Neuronal stem cell (in vitro differentiated cells): ENCODE measurements at regions not wholly inside any gene's neighbourhood (a gene's known extent, or its start where the extent isn't known, plus 50 kb on each side); places are given as distances from the start of the nearest gene placed in this dataset.

Source experiments
- DNase-seq: peaks from one replicate; pipeline ENCODE4 v3.0.0-alpha.2; 2013; ENCODE audit warnings: low spot score
- H2AFZ ChIP-seq: one replicate; pipeline ENCODE4 v1.6.1; 2013; ENCODE audit warnings: mild to moderate bottlenecking, low read length, inconsistent platforms
- H2AK5ac ChIP-seq: 2 replicates; pipeline ENCODE4 v1.6.1; 2013; ENCODE audit warnings: low read depth, mild to moderate bottlenecking, inconsistent platforms, low read length, moderate library complexity, mixed read lengths
- H2BK120ac ChIP-seq: 2 replicates; pipeline ENCODE4 v1.6.1; 2013; ENCODE audit warnings: low read depth, mild to moderate bottlenecking, inconsistent platforms, low read length, moderate library complexity, mixed read lengths
- H2BK12ac ChIP-seq: one replicate; pipeline ENCODE4 v1.6.1; 2013; ENCODE audit warnings: low read length, inconsistent platforms
- H2BK15ac ChIP-seq: 2 replicates; pipeline ENCODE4 v1.6.1; 2013; ENCODE audit warnings: mild to moderate bottlenecking, low read length, inconsistent platforms, mixed read lengths
- H2BK5ac ChIP-seq: one replicate; pipeline ENCODE4 v1.6.1; 2013; ENCODE audit warnings: inconsistent platforms, mild to moderate bottlenecking, low read length, moderate library complexity
- H3K14ac ChIP-seq: one replicate; pipeline ENCODE4 v1.6.1; 2013; ENCODE audit warnings: low read length, inconsistent platforms
- H3K18ac ChIP-seq: 2 replicates; pipeline ENCODE4 v1.6.1; 2013; ENCODE audit warnings: low read length, inconsistent platforms
- H3K23ac ChIP-seq: 2 replicates; pipeline ENCODE4 v1.6.1; 2013; ENCODE audit warnings: low read depth, mild to moderate bottlenecking, mixed read lengths, low read length, inconsistent platforms; ENCODE audit not compliant: poor library complexity
- H3K27ac ChIP-seq: replicated peaks from 3 replicates; pipeline ENCODE4 v1.5.1; 2013; ENCODE audit warnings: low read length, inconsistent platforms
- H3K27me3 ChIP-seq, 3 experiments: 2 replicates each; pipeline ENCODE4 v1.6.1; 2013; ENCODE audit warnings: low read length in 3 of 3, mild to moderate bottlenecking in 2 of 3, inconsistent platforms in 1 of 3, low read depth in 1 of 3, mixed read lengths in 1 of 3, moderate library complexity in 1 of 3; ENCODE audit not compliant: control insufficient read depth in 3 of 3, insufficient read depth in 3 of 3
- H3K36me3 ChIP-seq, 2 donors: replicated peaks in 1 of 2; 2 replicates each; pipeline ENCODE4 v1.6.1; 2013; ENCODE audit warnings: low read length in 2 of 2; ENCODE audit not compliant: control insufficient read depth in 2 of 2, insufficient read depth in 2 of 2
- H3K4ac ChIP-seq: 2 replicates; pipeline ENCODE4 v1.6.1; 2013; ENCODE audit warnings: inconsistent platforms, mild to moderate bottlenecking, low read length, moderate library complexity
- H3K4me1 ChIP-seq, 2 donors: 1 replicate in 1 of 2; 2 replicates in 1 of 2; pipeline ENCODE4 v1.6.1; 2013; ENCODE audit warnings: low read length in 2 of 2, low read depth in 1 of 2; ENCODE audit not compliant: control insufficient read depth in 2 of 2, insufficient read depth in 1 of 2
- H3K4me2 ChIP-seq: one replicate; pipeline ENCODE4 v1.6.1; 2013; ENCODE audit warnings: mild to moderate bottlenecking, low read length, inconsistent platforms; ENCODE audit not compliant: insufficient read depth, poor library complexity, severe bottlenecking
- H3K4me3 ChIP-seq, 2 donors: 2 replicates each; pipeline ENCODE4 v1.5.1; 2013; ENCODE audit warnings: low read length in 2 of 2, mild to moderate bottlenecking in 2 of 2, inconsistent platforms in 1 of 2, moderate library complexity in 1 of 2
- H3K79me1 ChIP-seq: one replicate; pipeline ENCODE4 v1.6.1; 2013; ENCODE audit warnings: low read depth, mild to moderate bottlenecking, inconsistent platforms, low read length, moderate library complexity
- H3K9ac ChIP-seq: one replicate; pipeline ENCODE4 v1.6.1; 2013; ENCODE audit warnings: mild to moderate bottlenecking, low read depth, low read length, inconsistent platforms; ENCODE audit not compliant: poor library complexity
- H3K9me3 ChIP-seq, 2 donors: replicated peaks in 1 of 2; 2 replicates each; pipeline versions ENCODE3 to v1.6.1; 2013; ENCODE audit warnings: low read length in 2 of 2, mild to moderate bottlenecking in 2 of 2, inconsistent platforms in 1 of 2, low read depth in 1 of 2, mixed read lengths in 1 of 2, moderate library complexity in 1 of 2; ENCODE audit not compliant: control insufficient read depth in 2 of 2, insufficient read depth in 1 of 2
- H4K8ac ChIP-seq: one replicate; pipeline ENCODE4 v1.6.1; 2013; ENCODE audit warnings: low read depth, mild to moderate bottlenecking, inconsistent platforms, low read length, moderate library complexity
- H4K91ac ChIP-seq: one replicate; pipeline ENCODE4 v1.6.1; 2013; ENCODE audit warnings: low read length, low read depth, mild to moderate bottlenecking, inconsistent platforms; ENCODE audit not compliant: poor library complexity
- WGBS, 2 donors: extraction: QIAGEN DNeasy Blood & Tissue Kit; methylation state at CpG; one replicate each; pipeline ENCODE4 v1.1.7; 2013; ENCODE audit warnings: missing lambda C conversion rate in 2 of 2, mixed read lengths in 1 of 2; ENCODE audit not compliant: insufficient read length in 2 of 2, insufficient replicate concordance in 1 of 2; ENCODE audit errors: extremely low coverage in 2 of 2; 5-methylcytosine and 5-hydroxymethylcytosine counted together

- Histone ChIP-seq H3K4me2 (no peak overlapping the region), H3K4me1 (peaks cover 3 to 4% of the 10 kb centered on the region in 2 donors), H3K79me1 (no peaks in the 10 kb centered on the region), H3K18ac (no peak overlapping the region), H4K8ac (no peak overlapping the region), H2BK120ac (no peak overlapping the region), H3K27me3 (no peaks in the 10 kb centered on the region), H3K36me3 (no peaks in the 10 kb centered on the region), H3K9ac (no peak overlapping the region), H2AFZ (no peak overlapping the region), H3K9me3 (no peaks in the 10 kb centered on the region), H4K91ac (no peak overlapping the region), H3K4ac (no peak overlapping the region), H3K27ac (no peak overlapping the region), H3K4me3 (no peak overlapping the region), H3K23ac (no peak overlapping the region), H2AK5ac (no peak overlapping the region), H2BK12ac (no peak overlapping the region), H2BK5ac (no peak overlapping the region), H2BK15ac (no peak overlapping the region), H3K14ac (no peak overlapping the region)
- no CpG with 5 or more reads among the region's 9 CpGs for WGBS, 2 donors
- no peak for DNase-seq
These were observed 160.8 kb upstream of the SERP2 start for GRCh38 chr13:44212633-44213396.

GRCh38 chr13:44218501-44219240 lies 155.0 kb upstream of the SERP2 start:
- no peak overlapping the region for H3K23ac ChIP-seq
- H3K4me3 ChIP-seq: no peak overlapping the region
- no peak overlapping the region for H4K91ac ChIP-seq
- peak overlapping the region; percentile 53 for H2BK120ac ChIP-seq
- no peak overlapping the region for H2BK12ac ChIP-seq
- no peaks in the 10 kb centered on the region for H3K27me3 ChIP-seq
- H3K4me2 ChIP-seq: no peak overlapping the region
- H3K79me1 ChIP-seq: no peaks in the 10 kb centered on the region
- H3K9me3 ChIP-seq: no peaks in the 10 kb centered on the region
- no peaks in the 10 kb centered on the region for H3K36me3 ChIP-seq
- H3K27ac ChIP-seq: no peak overlapping the region
- no peak overlapping the region for H2BK15ac ChIP-seq
- no peak for DNase-seq
- no peak overlapping the region for H3K9ac ChIP-seq
- H2BK5ac ChIP-seq: no peak overlapping the region
- H4K8ac ChIP-seq: no peak overlapping the region
- H3K14ac ChIP-seq: no peak overlapping the region
- no peak overlapping the region for H3K4ac ChIP-seq
- peaks cover 0 to 10% of the 10 kb centered on the region in 2 donors for H3K4me1 ChIP-seq
- peak overlapping the region; percentile 66 for H3K18ac ChIP-seq
- H2AFZ ChIP-seq: no peak overlapping the region
- no peak overlapping the region for H2AK5ac ChIP-seq
- no CpG with 5 or more reads among the region's 10 CpGs for WGBS, 2 donors

GRCh38 chr13:44219577-44220548 lies 153.8 kb upstream of the SERP2 start:
- Histone ChIP-seq H2AFZ (no peak overlapping the region), H3K36me3 (no peaks in the 10 kb centered on the region), H2BK5ac (no peak overlapping the region), H4K8ac (no peak overlapping the region), H3K4me1 (peaks cover 0 to 10% of the 10 kb centered on the region in 2 donors), H3K27ac (no peak overlapping the region), H3K9me3 (no peaks in the 10 kb centered on the region), H3K4me3 (no peak overlapping the region), H2BK12ac (no peak overlapping the region), H3K4ac (no peak overlapping the region), H3K27me3 (no peaks in the 10 kb centered on the region), H2BK120ac (no peak overlapping the region), H3K14ac (no peak overlapping the region), H3K23ac (no peak overlapping the region), H3K79me1 (no peaks in the 10 kb centered on the region), H3K9ac (no peak overlapping the region), H2AK5ac (peak overlapping the region; percentile 71), H4K91ac (no peak overlapping the region), H3K4me2 (no peak overlapping the region), H3K18ac (peak overlapping the region; percentile 59), H2BK15ac (peak overlapping the region; percentile 26)
- DNase-seq: no peak
- WGBS, 2 donors: no CpG with 5 or more reads among the region's 13 CpGs
